GM19351 (cell line): ENCODE measurements at regions not wholly inside any gene's neighbourhood (a gene's known extent, or its start where the extent isn't known, plus 50 kb on each side); places are given as distances from the start of the nearest gene placed in this dataset.
"Not testable (repeated sequence)": the region's sequence is repeated elsewhere in the genome, so short reads cannot be mapped to it uniquely, and the experiment has no call there.

ENCODE experiments used
- ATAC-seq: cut with Tn5 transposase; IDR thresholded peaks from one replicate; pipeline ENCODE4 v1.9.1; 2021; ENCODE audit warnings: mild to moderate bottlenecking, moderate library complexity; ENCODE audit not compliant: unreplicated experiment

DNA sequence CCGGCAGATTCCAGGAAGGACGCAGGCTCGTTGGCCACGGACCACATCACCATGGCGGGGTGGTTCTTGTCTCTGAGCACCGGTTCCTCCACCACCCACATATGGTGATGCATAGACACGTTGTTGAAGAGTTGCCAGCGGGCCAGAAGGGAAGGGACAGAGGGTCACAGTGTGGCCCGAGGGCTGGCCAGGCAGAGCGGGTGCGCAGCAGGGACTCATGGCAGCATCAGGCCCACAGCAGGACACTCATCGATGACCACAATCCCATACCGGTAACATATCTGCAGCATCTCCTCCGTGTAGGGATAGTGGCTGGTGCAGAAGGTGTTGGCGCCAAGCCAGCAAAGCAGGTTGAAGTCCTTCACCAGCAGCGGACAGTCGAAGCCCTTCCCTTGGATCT lies 469.2 kb upstream of the FAM174A start:
- ATAC-seq = not testable (repeated sequence)

DNA sequence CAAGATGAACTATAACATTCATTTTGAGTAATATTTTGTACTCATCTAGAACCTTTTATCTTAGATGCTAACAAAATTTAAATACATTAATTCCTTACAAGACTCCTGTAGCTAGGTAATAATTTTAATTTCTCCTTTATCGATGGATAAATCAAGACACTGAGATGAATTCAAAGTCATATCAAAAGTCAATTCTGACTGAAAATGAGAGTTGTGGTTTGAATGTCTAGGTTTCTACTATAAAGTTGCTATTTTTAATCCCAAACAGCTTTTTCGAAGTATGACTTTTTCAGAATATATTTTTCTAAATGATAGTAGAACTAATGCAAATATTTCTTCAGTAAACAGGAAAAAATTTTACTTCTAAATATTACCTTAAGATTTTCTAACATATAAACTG lies 491.7 kb upstream of the FAM174A start:
- peak; percentile 39 for ATAC-seq

DNA sequence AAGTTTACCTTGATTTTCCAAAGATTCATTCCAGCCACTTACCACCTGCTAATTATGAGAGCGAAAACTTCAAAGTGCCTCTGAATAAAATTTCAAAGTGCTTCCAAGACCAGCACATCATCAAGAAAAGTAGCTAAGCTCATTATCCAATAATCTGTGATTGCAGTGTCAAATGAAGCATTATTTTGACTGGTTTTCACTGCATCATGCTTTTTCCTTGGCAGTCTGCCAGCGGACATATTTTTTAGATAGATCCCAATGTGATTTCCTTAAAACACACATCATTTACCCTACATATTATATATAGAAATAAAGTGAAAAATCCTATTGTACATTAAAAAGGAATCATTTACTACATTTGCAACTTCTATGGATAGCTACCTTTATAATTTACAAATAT lies 508.6 kb upstream of the FAM174A start:
- no peak for ATAC-seq

- ATAC-seq = no peak
Observed at GRCh38 chr5:100023536-100023935, 511.6 kb upstream of the FAM174A start.

GRCh38 chr5:100017520-100018262 lies 517.5 kb upstream of the FAM174A start:
- no peak for ATAC-seq

- ATAC-seq = not testable (repeated sequence)
Observed at GRCh38 chr5:100013305-100013704, 521.9 kb upstream of the FAM174A start.

- not testable (repeated sequence) for ATAC-seq
Observed at GRCh38 chr5:100011160-100011559, 524.0 kb upstream of the FAM174A start.

- no peak for ATAC-seq
Observed at GRCh38 chr5:100004969-100005368, 530.2 kb upstream of the FAM174A start.

DNA sequence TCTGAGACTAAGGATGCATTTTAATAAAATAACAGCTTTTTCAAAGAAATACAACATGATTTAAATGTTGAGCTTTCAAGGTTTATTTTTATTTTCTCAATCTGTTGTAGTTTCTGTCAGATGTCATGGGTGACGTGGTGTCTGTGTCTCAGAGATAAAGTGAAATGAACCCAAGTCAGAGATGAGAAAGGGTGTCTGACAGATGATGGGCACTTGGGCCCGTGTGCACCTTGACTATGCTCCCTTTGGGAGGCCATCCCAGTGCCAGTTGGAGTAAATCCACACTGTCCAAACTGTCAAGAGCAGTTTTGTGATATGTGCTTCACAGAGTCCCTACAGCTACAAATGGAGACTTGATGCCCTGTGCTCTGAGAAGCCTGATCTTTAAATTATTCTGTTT lies 536.9 kb upstream of the FAM174A start:
- ATAC-seq = no peak

DNA sequence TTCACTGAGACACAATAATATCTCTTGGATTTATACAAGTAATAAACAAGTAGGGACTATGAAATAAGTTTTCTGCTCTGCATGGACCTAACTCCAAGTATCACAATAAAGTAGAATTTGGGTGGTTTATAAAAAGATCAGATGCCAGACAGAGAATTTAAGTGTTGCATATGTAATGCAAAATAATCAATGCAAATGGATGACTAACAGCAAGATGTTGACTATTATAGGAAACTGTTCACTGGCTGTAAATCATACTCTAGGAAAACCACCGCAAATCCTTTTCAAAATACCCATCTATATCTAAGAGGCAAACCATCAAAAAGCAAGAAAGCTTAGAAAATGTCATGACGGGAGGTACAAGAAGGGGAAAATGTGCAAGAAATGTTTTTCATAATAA lies 539.8 kb upstream of the FAM174A start:
- ATAC-seq = no peak

DNA sequence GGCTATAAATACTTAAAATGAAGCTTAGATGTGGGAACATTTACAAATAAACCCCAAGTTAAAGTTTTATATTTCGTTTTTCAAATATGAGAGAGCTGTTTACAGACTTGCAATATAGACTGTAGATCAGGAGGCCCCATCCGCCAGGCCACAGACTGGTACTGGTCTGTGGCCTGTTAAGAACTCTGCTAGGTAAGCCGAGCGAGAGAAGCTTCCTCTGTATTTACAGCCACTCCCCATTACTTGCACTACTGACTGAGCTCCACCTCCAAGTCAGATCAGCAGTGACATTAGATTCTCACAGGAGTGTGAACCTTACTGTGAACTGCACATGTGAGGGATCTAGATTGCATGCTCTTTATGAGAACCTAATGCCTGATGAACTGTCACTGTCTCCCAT lies 561.4 kb upstream of the FAM174A start:
- ATAC-seq = no peak

- no peak for ATAC-seq
Observed at GRCh38 chr5:99955962-99956361, 579.2 kb upstream of the FAM174A start.

DNA sequence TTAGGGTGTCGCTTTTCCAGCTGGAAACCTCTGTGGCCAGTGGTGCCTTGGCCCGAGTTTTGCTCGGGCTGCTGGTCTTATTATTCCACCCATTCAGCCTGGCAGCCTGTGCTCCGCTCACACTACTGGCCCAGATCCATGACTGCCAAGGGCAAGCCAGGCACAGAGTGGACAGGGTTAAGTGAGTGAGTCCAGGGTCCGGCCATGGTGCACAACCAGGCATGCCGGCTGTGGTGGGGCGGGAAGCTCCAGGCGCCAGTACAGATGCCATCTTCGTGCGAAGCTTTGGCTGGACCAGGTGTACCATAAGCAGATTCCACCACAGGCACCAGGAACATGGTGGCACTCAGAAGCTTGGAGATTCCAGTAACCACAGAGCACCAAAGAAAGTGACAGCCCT lies 580.2 kb upstream of the FAM174A start:
- no peak for ATAC-seq

DNA sequence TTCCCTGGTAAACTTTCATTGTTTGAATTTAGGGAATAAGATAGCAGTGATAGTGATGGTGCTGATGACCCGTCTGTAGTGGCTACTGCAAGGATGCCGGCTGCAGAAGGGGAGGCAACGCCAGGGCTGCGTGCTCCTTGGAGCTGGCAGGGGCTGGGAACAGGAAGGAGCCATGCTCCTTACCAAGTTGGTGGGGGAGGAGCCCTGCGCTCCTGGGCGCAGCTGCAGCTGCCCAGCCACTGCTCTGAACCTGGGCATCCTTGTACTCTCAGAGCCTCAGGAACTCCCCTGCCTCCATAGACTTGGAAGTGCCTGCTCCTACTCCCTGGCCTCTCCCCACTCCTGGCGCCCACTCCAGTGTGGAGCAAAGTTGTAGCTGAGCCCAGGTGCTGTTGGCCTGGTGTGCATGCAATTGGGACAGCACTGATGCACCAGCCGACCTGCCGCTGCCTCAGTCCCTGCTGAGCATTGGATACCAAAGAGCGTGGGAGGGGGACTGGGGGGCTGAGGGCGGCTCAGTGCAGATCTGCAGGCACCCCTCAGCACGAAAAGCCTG lies 585.1 kb upstream of the FAM174A start:
- ATAC-seq = no peak

- no peak for ATAC-seq
Observed at GRCh38 chr5:99949361-99949760, 585.8 kb upstream of the FAM174A start.

- no peak for ATAC-seq
Observed at GRCh38 chr5:99948850-99949249, 586.3 kb upstream of the FAM174A start.

DNA sequence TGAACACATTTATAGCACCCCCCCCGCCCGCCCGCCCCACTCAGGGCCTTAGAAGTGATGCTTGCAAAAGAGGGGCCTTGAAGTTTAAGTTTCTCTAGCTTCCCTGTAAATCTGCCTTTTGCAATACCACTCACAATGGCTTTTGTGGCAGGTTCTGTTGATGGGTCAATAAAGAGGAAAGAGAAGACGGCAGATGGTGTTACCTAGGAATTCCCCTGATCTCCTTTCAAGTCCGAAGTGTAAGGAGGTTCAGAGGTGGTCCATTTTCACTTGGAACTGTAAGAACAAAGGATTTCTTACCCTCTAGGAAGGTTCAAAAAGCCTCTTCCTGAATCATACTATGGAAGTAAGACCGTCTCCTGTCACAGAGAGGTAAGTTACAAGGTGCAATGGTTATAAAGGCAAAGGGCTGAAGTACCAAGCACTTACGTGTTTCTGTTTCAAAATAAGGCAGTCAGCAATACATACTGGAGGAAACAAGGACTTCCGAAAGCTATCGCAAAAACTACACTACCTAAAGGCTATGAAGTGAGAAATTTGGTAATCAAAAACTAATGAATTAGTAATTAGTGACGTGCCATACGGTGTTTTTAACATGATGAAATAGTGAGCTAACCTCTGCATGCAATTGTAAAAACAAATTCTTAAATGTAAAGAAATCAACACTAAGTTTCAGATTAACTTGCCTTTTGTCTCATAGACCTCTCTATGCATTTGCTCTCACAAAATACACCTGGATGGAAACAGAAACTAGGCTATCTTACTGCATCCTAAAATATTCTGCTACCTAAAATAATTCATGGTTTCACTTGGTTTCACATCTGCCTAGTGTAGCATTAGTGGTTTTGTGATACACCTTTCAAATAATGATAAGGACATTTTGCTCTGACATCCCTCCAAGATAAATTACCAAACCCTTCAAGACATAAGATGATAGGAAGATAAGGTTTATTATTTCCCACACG lies 589.4 kb upstream of the FAM174A start:
- ATAC-seq = no peak

DNA sequence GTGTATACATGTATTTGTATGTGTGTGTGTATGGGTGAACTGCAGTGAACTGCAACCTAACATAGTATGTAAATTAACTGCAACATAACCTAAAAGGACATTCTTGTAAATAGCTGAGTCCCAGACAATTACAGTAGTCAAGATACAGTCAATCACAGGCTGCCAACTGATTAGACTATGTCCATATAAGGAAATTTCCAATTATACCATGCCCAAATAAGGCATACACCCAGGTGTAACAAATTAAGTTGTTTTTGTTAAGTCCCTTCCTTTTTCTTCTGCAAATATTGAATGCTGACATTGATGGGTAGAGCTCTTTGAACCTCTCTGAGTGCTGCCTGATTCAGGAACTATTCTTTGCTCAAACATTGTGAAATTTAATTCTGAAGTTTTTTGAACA lies 594.6 kb upstream of the FAM174A start:
- ATAC-seq = no peak

DNA sequence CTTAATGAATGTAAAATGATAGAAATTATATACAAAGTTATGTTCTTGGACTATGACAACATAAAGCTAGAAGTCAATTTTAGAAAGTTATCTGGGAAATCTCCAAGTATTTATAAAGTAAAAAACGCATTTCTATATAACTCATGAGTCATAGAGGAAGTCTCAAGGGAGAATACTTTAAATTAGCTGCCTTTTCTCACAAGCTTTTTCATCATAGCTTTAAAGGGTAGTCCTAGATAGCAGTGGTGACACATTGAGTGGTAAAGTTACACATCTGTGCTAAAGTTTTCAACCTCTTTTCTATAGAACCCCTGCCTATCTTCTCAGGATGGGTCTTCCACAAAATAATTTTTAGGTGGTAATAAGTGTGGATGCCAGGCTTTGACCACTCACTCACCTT lies 598.3 kb upstream of the FAM174A start:
- ATAC-seq = no peak

- ATAC-seq = no peak
Observed at GRCh38 chr5:99929806-99930135, 605.4 kb upstream of the FAM174A start.

GRCh38 chr5:99929067-99929805 lies 605.9 kb upstream of the FAM174A start:
- no peak for ATAC-seq
